Ecto neural progenitor cell (in vitro differentiated cells): ENCODE measurements at regions not wholly inside any gene's neighbourhood (a gene's known extent, or its start where the extent isn't known, plus 50 kb on each side); places are given as distances from the start of the nearest gene placed in this dataset.

Experiments
- DNase-seq: peaks from one replicate; pipeline ENCODE4 v3.0.0-alpha.2; 2018; ENCODE audit warnings: low spot score

- DNase-seq, result peak; percentile 65
Observed at GRCh38 chr14:54175298-54175942, 218.8 kb upstream of the BMP4 start.

- DNase-seq, result no peak
Observed at GRCh38 chr14:54177019-54177418, 219.8 kb upstream of the CDKN3 start.

GRCh38 chr14:54177641-54178621 is 218.9 kb upstream of the CDKN3 start:
- no peak for DNase-seq

DNA sequence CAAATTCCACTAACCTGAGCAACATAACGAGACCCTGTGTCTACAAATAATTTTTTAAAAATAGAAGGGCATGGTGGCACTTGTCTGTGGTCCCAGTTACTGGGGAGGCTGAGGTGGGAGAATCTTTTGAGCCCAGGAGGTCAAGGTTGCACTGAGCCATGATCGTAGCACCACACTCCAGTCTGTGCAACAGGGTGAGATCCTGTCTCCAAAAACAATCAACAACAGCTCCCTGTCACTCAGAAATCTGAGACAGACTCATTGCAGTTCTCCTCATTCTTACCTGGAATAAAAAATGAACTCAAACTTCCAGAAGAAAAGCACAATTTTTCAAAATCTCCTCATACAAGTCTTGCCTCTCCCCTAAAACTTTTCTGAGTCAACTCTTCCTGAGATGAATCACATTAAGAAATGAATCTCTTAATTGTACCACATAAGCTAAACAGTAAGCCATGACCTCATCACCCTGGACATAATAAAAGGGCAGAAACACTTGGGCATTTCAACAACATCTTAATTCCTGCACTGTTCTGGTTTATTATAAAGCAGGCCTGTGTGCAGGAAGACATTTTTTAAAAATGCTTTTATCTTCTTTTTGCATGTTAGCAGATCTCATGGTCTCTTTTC is 214.3 kb upstream of the CDKN3 start:
- no peak for DNase-seq

GRCh38 chr14:54186821-54187763 is 209.7 kb upstream of the CDKN3 start:
- DNase-seq, result no peak

GRCh38 chr14:54188064-54188666 is 208.6 kb upstream of the CDKN3 start:
- no peak for DNase-seq

DNA sequence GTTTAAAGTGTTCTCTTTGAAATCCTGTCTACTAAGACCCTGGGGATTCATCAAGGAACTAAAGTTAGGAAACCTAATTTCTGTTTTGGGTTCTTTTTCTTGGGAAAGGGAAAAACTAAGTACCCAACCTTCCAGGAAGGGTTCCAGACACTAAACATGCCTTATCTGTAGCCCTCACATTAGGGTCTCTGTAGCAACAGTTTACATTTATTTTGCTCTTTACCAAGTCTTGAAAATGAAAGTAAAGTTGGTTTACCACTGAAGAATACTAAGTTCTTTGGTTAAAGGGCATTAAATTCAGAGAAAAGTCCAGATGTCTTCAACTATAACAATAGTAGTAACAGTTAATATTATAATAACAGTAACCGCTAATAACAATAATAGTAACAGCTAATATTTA is 207.5 kb upstream of the CDKN3 start:
- DNase-seq, result no peak

GRCh38 chr14:54189748-54190354 is 207.0 kb upstream of the CDKN3 start:
- no peak for DNase-seq

DNA sequence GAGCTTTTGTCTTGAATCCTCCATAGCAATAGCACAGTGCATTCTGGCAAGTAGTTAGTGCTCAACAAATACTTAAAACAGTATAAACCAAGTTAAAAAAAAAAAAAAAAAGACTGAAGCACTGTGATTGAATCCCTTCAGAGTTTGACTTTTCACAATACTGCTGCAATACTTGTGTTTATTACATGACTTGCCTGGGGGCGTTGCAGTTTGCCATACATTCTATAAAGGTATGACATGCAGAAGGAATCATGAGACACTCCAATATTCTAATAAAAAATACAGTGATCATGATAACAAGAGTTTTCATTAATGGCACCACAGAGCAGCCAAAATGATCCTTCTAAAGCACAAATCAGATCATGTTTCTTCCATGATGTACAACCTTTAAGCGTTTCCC is 205.0 kb upstream of the CDKN3 start:
- no peak for DNase-seq

GRCh38 chr14:54192610-54193009 is 204.2 kb upstream of the CDKN3 start:
- DNase-seq, result no peak

GRCh38 chr14:54193871-54194270 is 202.9 kb upstream of the CDKN3 start:
- DNase-seq, result no peak

DNA sequence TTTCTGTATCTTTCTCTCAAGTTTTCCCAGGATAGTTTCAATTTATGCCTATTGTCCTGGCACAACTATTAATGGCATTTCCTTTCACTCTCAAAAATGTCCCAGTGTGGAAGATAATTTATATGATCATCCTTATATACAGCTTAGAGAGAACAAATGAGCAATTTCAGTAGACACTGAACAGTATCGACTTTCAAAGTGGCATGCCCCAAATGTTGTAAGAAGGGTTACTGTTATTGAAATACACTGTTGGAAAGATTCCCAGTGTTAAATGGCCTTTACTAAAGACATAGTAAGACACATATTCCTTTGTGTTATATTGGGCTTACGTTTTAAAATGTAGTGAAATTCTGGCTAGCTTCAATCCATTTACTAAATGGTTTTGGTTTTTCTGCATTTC is 202.3 kb upstream of the CDKN3 start:
- no peak for DNase-seq

DNA sequence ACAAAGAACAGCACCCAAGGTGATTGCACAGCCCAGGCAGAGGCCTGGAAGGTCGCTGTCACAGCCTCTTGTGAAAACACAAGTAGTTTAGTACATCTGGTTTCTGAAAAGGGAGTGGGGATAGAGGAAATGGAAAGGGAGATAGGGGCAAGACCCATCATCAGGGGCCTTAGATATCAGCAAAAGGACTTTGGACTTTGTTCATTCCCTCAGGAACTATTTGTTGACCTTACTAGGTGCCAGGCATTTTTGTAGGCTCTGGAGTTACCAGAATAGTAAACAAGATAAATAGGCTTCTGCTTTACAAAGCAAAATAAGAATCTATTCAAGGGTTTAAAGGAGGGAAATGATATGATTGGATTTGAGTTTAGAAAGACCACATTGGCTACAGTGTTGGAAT is 199.4 kb upstream of the CDKN3 start:
- no peak for DNase-seq

GRCh38 chr14:54200726-54201125 is 196.1 kb upstream of the CDKN3 start:
- no peak for DNase-seq

DNA sequence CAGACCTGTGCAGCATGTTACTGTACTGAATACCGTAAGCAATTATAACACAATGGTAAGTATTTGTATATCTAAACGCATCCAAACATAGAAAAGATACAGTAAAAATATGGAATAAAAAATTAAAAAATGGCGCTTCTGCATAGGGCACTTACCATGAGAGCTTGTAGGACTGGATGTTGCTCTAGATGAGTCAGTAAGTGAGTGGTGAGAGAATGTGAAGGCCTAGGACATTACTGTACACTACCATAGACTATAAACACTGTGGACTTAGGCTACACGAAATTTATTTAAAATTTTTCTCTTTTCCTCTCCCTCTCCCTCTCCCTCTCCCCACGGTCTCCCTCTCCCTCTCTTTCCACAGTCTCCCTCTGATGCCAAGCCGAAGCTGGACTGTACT is 194.5 kb upstream of the CDKN3 start:
- no peak for DNase-seq

DNA sequence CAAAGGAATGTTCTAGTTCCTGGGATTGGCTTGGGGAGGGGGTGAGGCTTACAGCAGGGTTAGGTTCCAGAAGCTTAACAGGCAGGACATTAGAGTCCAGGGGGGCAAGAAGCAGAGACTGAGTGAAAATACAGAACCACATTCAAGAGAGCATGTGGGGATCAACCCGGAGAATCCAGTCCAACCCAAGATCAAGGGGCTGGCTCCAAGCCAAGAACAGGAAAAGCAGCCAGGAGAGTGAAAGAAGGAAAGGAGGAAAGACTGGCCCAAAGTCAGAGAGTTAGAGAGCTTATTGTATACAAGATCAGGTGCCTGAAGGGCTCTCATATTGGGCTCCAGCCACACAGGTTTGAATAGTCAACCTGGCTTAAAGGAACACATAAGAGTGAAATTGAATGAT is 190.3 kb upstream of the CDKN3 start:
- no peak for DNase-seq

DNA sequence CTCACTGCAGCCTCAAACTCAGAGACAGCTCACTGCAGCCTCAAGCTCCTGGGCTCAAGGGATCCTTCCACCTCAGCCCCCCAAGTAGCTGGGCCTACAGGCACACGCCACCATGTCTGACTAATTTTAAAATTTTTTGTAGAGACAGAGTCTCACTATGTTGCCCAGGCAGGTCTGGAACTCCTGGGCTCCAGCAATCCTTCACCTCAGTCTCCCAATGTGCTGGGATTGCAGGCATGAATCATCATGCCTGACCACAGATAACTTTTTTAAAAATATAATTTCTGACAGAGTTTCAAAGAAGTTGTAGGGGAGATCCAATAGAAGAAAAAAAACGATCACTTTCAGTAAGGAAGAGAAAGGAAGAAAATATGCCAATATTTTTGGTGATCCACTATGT is 189.7 kb upstream of the CDKN3 start:
- DNase-seq, result no peak

DNA sequence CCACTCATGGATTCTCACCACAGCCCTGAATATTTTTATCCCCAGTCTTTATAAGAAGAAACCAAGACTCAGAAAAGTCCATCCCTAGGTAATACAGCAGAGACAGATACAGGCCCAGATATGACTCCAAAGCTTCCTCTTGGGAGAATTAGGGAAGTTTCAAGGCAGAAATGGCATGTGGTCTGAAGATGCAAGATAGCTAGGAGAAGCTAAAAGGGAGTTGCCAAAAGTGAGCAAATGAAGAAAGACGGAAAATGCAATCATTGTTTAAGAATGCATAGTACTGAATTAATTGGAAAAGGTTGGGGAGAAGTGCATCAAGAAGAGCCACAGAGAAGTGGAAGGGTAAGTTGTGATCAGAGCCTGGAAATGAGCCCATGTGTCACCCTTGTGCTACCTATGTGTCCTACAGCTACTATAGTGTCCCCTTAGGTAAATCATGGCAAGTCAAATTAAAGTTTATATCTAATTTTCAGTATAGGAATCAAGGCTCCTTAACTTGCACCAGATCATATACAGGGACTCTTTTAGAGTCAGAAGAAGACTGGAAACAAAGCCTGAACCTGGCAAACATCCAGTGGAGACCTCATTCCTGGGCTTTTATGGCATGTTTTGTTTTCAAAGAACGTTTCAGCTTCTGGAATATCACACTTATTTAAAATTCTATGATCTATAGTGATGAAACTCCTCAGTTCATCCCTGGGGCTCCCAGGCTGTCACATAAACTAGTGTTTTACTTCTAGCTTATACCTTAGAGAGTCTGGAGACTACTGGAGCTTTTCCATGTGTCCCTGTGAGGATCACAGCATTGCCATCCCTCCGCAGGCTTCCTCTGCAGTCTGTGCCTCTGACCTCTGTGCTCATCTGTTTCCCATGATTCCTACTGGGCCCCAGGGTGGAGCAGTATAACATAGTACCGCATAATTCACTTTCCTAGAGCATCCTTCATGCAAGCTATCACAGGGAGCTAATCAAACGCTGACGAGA is 189.0 kb upstream of the CDKN3 start:
- DNase-seq, result no peak

DNA sequence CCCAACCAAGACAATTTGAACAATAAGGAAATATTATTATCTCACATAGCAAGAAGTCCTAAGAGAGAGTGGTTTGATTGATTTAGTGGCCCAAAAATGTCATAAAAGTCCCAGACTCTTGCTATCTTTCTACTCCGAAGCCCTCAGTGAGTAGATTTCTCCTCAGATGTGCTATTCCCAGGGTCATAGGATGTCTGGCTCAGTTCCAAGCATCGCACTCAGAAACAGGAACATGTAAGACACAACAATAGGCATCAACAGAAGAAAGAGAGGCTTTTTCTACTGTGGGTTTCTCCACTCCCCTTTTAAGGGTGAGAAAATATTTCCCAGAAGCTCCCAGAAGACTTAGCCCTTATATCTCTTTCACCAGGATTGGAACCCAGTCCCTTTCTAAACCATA is 188.1 kb upstream of the CDKN3 start:
- DNase-seq, result no peak
